IMR-90 (cell line): ENCODE measurements at regions not wholly inside any gene's neighbourhood (a gene's known extent, or its start where the extent isn't known, plus 50 kb on each side); places are given as distances from the start of the nearest gene placed in this dataset.

Experiments used
- ATAC-seq: fragments of 200-7000 bp; cut with Tn5 transposase; 2 replicates; pipeline ENCODE4 v1.9.1; 2020; ENCODE audit warnings: low read depth, mild to moderate bottlenecking, moderate library complexity
- BruUV-seq: library from RNA; stranded (reverse); fragments of 400-500 nt; replicated peaks from 2 replicates; lab custom pipeline; 2021; lab: Mats Ljungman, UMichigan
- CTCF ChIA-PET: fragments of 300-600 bp; formaldehyde crosslinking; extraction: SDS; loops from one replicate; lab custom pipeline; 2021; ENCODE audit warnings: antibody characterized with exemption; lab: Yijun Ruan, JAX
- POLR2A ChIA-PET: fragments of 300-600 bp; sonication (Branson Sonifier 250); formaldehyde crosslinking; loops from one replicate; lab custom pipeline; 2022; ENCODE audit warnings: antibody characterized with exemption; ENCODE audit not compliant: unreplicated experiment; lab: Charles Lee
- DNase-seq: peaks from one replicate; pipeline ENCODE4 v3.0.0; 2013
- H2AFZ ChIP-seq: replicated peaks from 2 replicates; pipeline ENCODE3; 2013; ENCODE audit warnings: low read length, mild to moderate bottlenecking; ENCODE audit not compliant: poor library complexity
- H2AK5ac ChIP-seq: 2 replicates; pipeline ENCODE4 v1.6.1; 2013; ENCODE audit warnings: low read depth, low read length, inconsistent platforms
- H2AK9ac ChIP-seq: replicated peaks from 2 replicates; pipeline ENCODE3; 2013; ENCODE audit warnings: mild to moderate bottlenecking, low read depth, low read length, moderate library complexity; ENCODE audit not compliant: poor library complexity
- H2BK120ac ChIP-seq: 2 replicates; pipeline ENCODE4 v1.6.1; 2013; ENCODE audit warnings: low read depth, low read length, inconsistent platforms
- H2BK15ac ChIP-seq: 3 replicates; pipeline ENCODE4 v1.6.1; 2013; ENCODE audit warnings: low read depth, low read length, inconsistent platforms
- H2BK20ac ChIP-seq: 2 replicates; pipeline ENCODE4 v1.6.1; 2013; ENCODE audit warnings: low read depth, mild to moderate bottlenecking, inconsistent platforms, low read length, moderate library complexity
- H2BK5ac ChIP-seq: 2 replicates; pipeline ENCODE4 v1.6.1; 2013; ENCODE audit warnings: mild to moderate bottlenecking, low read depth, low read length, inconsistent platforms; ENCODE audit not compliant: poor library complexity, severe bottlenecking
- H3K14ac ChIP-seq: replicated peaks from 2 replicates; pipeline ENCODE4 v1.6.1; 2013; ENCODE audit warnings: low read depth, low read length, inconsistent platforms
- H3K18ac ChIP-seq: 2 replicates; pipeline ENCODE4 v1.6.1; 2013; ENCODE audit warnings: low read depth, low read length, control low read depth
- H3K23ac ChIP-seq: 2 replicates; pipeline ENCODE4 v1.6.1; 2013; ENCODE audit warnings: low read depth, low read length, inconsistent platforms
- H3K27ac ChIP-seq: 2 replicates; pipeline ENCODE4 v1.5.1; 2013; ENCODE audit warnings: mild to moderate bottlenecking, control low read depth, low read length; ENCODE audit not compliant: insufficient read depth
- H3K27me3 ChIP-seq: 2 replicates; pipeline ENCODE4 v1.6.1; 2013; ENCODE audit warnings: low read length; ENCODE audit not compliant: control insufficient read depth, insufficient read depth
- H3K36me3 ChIP-seq: 2 replicates; pipeline ENCODE4 v1.6.1; 2013; ENCODE audit warnings: low read length, mixed read lengths; ENCODE audit not compliant: control insufficient read depth, insufficient read depth
- H3K4ac ChIP-seq: 2 replicates; pipeline ENCODE4 v1.6.1; 2013; ENCODE audit warnings: low read depth, low read length, inconsistent platforms
- H3K4me1 ChIP-seq: 2 replicates; pipeline ENCODE4 v1.6.1; 2013; ENCODE audit warnings: low read length, mixed read lengths; ENCODE audit not compliant: control insufficient read depth, insufficient read depth
- H3K4me2 ChIP-seq: 2 replicates; pipeline ENCODE4 v1.6.1; 2013; ENCODE audit warnings: low read depth, mild to moderate bottlenecking, control low read depth, low read length, moderate library complexity
- H3K4me3 ChIP-seq: 2 replicates; pipeline ENCODE4 v1.5.1; 2013; ENCODE audit warnings: low read depth, mild to moderate bottlenecking, control low read depth, low read length, moderate library complexity; ENCODE audit not compliant: insufficient read depth
- H3K56ac ChIP-seq: 2 replicates; pipeline ENCODE4 v1.6.1; 2013; ENCODE audit warnings: low read length, inconsistent platforms; ENCODE audit not compliant: insufficient read depth; ENCODE audit errors: extremely low read depth
- H3K79me1 ChIP-seq, 2 experiments: 2 replicates each; pipeline ENCODE4 v1.6.1; 2013; ENCODE audit warnings: low read length in 2 of 2, inconsistent platforms in 1 of 2, low read depth in 1 of 2
- H3K9ac ChIP-seq: 2 replicates; pipeline ENCODE4 v1.6.1; 2013; ENCODE audit warnings: low read depth, low read length, control low read depth
- H3K9me1 ChIP-seq: 2 replicates; pipeline ENCODE4 v1.6.1; 2013; ENCODE audit warnings: low read length, inconsistent platforms; ENCODE audit not compliant: insufficient read depth
- H3K9me3 ChIP-seq: 2 replicates; pipeline ENCODE4 v1.6.1; 2013; ENCODE audit warnings: low read length; ENCODE audit not compliant: control insufficient read depth, insufficient read depth
- H4K20me1 ChIP-seq: 2 replicates; pipeline ENCODE4 v1.6.1; 2013; ENCODE audit warnings: low read length, inconsistent platforms; ENCODE audit not compliant: insufficient read depth
- H4K5ac ChIP-seq: 2 replicates; pipeline ENCODE4 v1.6.1; 2013; ENCODE audit warnings: mild to moderate bottlenecking, low read depth, low read length, control low read depth
- H4K8ac ChIP-seq, 2 experiments: 2 replicates each; pipeline ENCODE4 v1.6.1; 2013; ENCODE audit warnings: low read depth in 2 of 2, low read length in 2 of 2, control low read depth in 1 of 2, inconsistent platforms in 1 of 2
- H4K91ac ChIP-seq: 2 replicates; pipeline ENCODE4 v1.6.1; 2013; ENCODE audit warnings: low read depth, low read length, inconsistent platforms; ENCODE audit not compliant: insufficient read depth
- CEBPB ChIP-seq: IDR thresholded peaks from 2 replicates; pipeline ENCODE4 v1.6.1; 2012; ENCODE audit warnings: low read depth, low read length, improper control_type of control experiment
- CHD1 ChIP-seq: IDR thresholded peaks from 2 replicates; pipeline ENCODE4 v1.6.1; 2012; ENCODE audit warnings: low read depth, low read length, improper control_type of control experiment
- FOS ChIP-seq: fragments of 150-350 bp; IDR thresholded peaks from 2 replicates; pipeline ENCODE4 v1.6.1; 2016; ENCODE audit warnings: low read depth, low read length
- MAFK ChIP-seq: IDR thresholded peaks from 2 replicates; pipeline ENCODE4 v1.6.1; 2012; ENCODE audit warnings: low read depth, low read length, improper control_type of control experiment
- MAZ ChIP-seq: IDR thresholded peaks from 2 replicates; pipeline ENCODE4 v1.6.1; 2012; ENCODE audit warnings: low read depth, mild to moderate bottlenecking, low read length, improper control_type of control experiment, moderate library complexity, borderline replicate concordance
- MXI1 ChIP-seq: IDR thresholded peaks from 2 replicates; pipeline ENCODE4 v1.6.1; 2012; ENCODE audit warnings: low read depth, mild to moderate bottlenecking, low read length, moderate library complexity, borderline replicate concordance
- NFE2L2 ChIP-seq: fragments of 150-350 bp; IDR thresholded peaks from 2 replicates; pipeline ENCODE4 v1.6.1; 2016; ENCODE audit warnings: low read depth, mild to moderate bottlenecking, low read length
- POLR2A ChIP-seq: IDR thresholded peaks from 2 replicates; pipeline ENCODE4 v1.6.1; 2012; ENCODE audit warnings: mild to moderate bottlenecking, low read depth, low read length
- RAD21 ChIP-seq: IDR thresholded peaks from 2 replicates; pipeline ENCODE4 v1.6.1; 2012; ENCODE audit warnings: low read length, improper control_type of control experiment
- RCOR1 ChIP-seq: IDR thresholded peaks from 2 replicates; pipeline ENCODE4 v1.6.1; 2012; ENCODE audit warnings: mild to moderate bottlenecking, low read length, improper control_type of control experiment; ENCODE audit not compliant: insufficient replicate concordance
- RFX5 ChIP-seq: IDR thresholded peaks from 2 replicates; pipeline ENCODE4 v1.8.0; 2012; ENCODE audit warnings: low read depth, mild to moderate bottlenecking, low read length, moderate library complexity
- SMC3 ChIP-seq: fragments of 150-350 bp; IDR thresholded peaks from 2 replicates; pipeline ENCODE4 v1.6.1; 2016; ENCODE audit warnings: low read depth, mild to moderate bottlenecking, antibody characterized with exemption, low read length, moderate library complexity
- WGBS, 2 experiments: methylation state at CpG; one replicate each; pipeline versions ENCODE4 v1.1.5 to v1.1.7; 2013; ENCODE audit warnings: missing lambda C conversion rate in 2 of 2; ENCODE audit not compliant: insufficient read length in 1 of 2; ENCODE audit errors: extremely low coverage in 2 of 2; 5-methylcytosine and 5-hydroxymethylcytosine counted together
- dilution Hi-C: fragments of 300-500 bp; cut with HindIII; formaldehyde crosslinking; loops from one replicate; pipeline ENCODE4 v1.14.3; 2018; ENCODE audit warnings: low sequenced_read_pairs; ENCODE audit not compliant: unreplicated experiment
- in situ Hi-C: fragments of 300-500 bp; cut with MboI; formaldehyde crosslinking; loops from 3 replicates; pipeline ENCODE4 v1.14.3; 2019; ENCODE audit warnings: low sequenced_read_pairs, inconsistent platforms, mixed read lengths
- intact Hi-C: fragments of 100-400 bp; cut with micrococcal nuclease; formaldehyde crosslinking; loops from 2 replicates; pipeline ENCODE4 v1.10.0; 2022
- TF ChIP-seq, protein P1 (sequence below): fragments of 150-350 bp; IDR thresholded peaks from 2 replicates; pipeline ENCODE4 v1.6.1; 2016; ENCODE audit warnings: low read depth, mild to moderate bottlenecking, low read length, moderate library complexity, borderline replicate concordance
- TF ChIP-seq, protein P2 (sequence below): fragments of 150-350 bp; IDR thresholded peaks from 2 replicates; pipeline ENCODE4 v1.6.1; 2017; ENCODE audit warnings: mild to moderate bottlenecking, antibody characterized with exemption, low read length, low read depth

DNA sequence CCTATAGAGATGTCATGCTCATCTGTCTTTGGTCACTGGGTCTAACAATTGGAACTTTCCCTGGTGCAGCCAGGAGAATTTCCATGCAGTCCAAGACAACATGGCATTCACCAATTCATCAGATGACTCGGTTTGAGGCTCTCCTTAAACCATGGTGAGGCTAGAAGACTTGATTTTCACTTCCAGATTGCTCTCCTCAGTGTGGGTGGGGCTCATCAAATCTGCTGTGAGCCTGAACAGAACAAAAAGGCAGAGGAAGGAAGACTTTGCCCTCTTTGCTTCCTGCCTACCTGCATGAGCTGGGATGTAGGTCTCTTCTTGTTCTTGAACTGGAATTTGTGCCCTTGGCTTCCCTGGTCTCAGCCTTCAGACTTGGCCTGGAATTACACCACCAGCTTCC is 203.4 kb upstream of the TRIB2 start:
- H3K23ac ChIP-seq: no peak overlapping the region
- CTCF ChIA-PET: no interaction called here
- H4K20me1 ChIP-seq: no peaks in the 10 kb centered on the region
- H3K27ac ChIP-seq: no peak overlapping the region
- H2AK5ac ChIP-seq: 0 out of 2 replicates have a peak overlapping the region, but pooled peaks have one; percentile 24
- no peaks in the 10 kb centered on the region for H3K27me3 ChIP-seq
- POLR2A ChIA-PET: no interaction called here
- no CpG with 5 or more reads among the region's 1 CpG for WGBS, 2 experiments
- H2AK9ac ChIP-seq: no peak overlapping the region
- H3K4ac ChIP-seq: no peak overlapping the region
- DNase-seq (no peak), ATAC-seq (no peak)
- H3K4me2 ChIP-seq: no peak overlapping the region
- no peaks in the 10 kb centered on the region; the same call in 1 of the 2 replicates for H3K9me1 ChIP-seq
- no peak overlapping the region for H2BK120ac ChIP-seq
- H3K4me1 ChIP-seq: no peaks in the 10 kb centered on the region
- no TSS peak for BruUV-seq
- dilution Hi-C loops (no loop called here), intact Hi-C loops (no loop called here), in situ Hi-C loops (no loop called here)
- no peak overlapping the region for H2BK20ac ChIP-seq
- H2BK15ac ChIP-seq: no peak overlapping the region
- no peaks in the 10 kb centered on the region for H3K9me3 ChIP-seq
- no peak overlapping the region for H2AFZ ChIP-seq
- TF ChIP-seq RAD21 (no peak), POLR2A (no peak), RFX5 (no peak), MXI1 (no peak), CEBPB (no peak), MAFK (no peak), FOS (no peak), MAZ (no peak), CHD1 (no peak), NFE2L2 (no peak), SMC3 (no peak), RCOR1 (no peak)
- TF ChIP-seq, protein P1, sequence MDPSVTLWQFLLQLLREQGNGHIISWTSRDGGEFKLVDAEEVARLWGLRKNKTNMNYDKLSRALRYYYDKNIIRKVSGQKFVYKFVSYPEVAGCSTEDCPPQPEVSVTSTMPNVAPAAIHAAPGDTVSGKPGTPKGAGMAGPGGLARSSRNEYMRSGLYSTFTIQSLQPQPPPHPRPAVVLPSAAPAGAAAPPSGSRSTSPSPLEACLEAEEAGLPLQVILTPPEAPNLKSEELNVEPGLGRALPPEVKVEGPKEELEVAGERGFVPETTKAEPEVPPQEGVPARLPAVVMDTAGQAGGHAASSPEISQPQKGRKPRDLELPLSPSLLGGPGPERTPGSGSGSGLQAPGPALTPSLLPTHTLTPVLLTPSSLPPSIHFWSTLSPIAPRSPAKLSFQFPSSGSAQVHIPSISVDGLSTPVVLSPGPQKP: no peak
- TF ChIP-seq, protein P2, sequence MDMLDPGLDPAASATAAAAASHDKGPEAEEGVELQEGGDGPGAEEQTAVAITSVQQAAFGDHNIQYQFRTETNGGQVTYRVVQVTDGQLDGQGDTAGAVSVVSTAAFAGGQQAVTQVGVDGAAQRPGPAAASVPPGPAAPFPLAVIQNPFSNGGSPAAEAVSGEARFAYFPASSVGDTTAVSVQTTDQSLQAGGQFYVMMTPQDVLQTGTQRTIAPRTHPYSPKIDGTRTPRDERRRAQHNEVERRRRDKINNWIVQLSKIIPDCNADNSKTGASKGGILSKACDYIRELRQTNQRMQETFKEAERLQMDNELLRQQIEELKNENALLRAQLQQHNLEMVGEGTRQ: no peak
- H3K56ac ChIP-seq: no peak overlapping the region
- H3K18ac ChIP-seq: no peak overlapping the region
- H3K79me1 ChIP-seq: no peaks in the 10 kb centered on the region
- H4K5ac ChIP-seq: no peak overlapping the region
- H3K4me3 ChIP-seq: no peak overlapping the region
- H3K9ac ChIP-seq: no peak overlapping the region
- no peak overlapping the region for H3K14ac ChIP-seq
- no peak overlapping the region for H4K8ac ChIP-seq
- H3K36me3 ChIP-seq: no peaks in the 10 kb centered on the region
- H4K91ac ChIP-seq: no peak overlapping the region
- no peak overlapping the region for H2BK5ac ChIP-seq
